Kidney (tissue), 13 donors: ENCODE measurements at regions not wholly inside any gene's neighbourhood (a gene's known extent, or its start where the extent isn't known, plus 50 kb on each side); places are given as distances from the start of the nearest gene placed in this dataset.

Source experiments
- DNase-seq, 5 donors: peaks; one replicate each; pipeline ENCODE4 v3.0.0-alpha.2; 2013 to 2020
- FAIRE-seq: peaks from 2 replicates; lab custom pipeline; 2012; peaks lifted over from hg19 to GRCh38; lab: Jason Lieb, UNC
- H3K27ac ChIP-seq, 2 donors: one replicate each; pipeline ENCODE4 v1.7.0; 2013; ENCODE audit warnings: low read depth in 2 of 2, low read length in 2 of 2, inconsistent platforms in 1 of 2
- H3K27me3 ChIP-seq: one replicate; pipeline ENCODE4 v1.7.1; 2013; ENCODE audit warnings: low read length, inconsistent platforms; ENCODE audit not compliant: control insufficient read depth, insufficient read depth
- H3K36me3 ChIP-seq, 3 donors: one replicate each; pipeline versions ENCODE4 v1.7.0 to v1.7.1; 2013; ENCODE audit warnings: low read length in 3 of 3, control low read depth in 1 of 3, inconsistent platforms in 1 of 3; ENCODE audit not compliant: insufficient read depth in 3 of 3, control insufficient read depth in 2 of 3
- H3K4me1 ChIP-seq, 3 donors: one replicate each; pipeline versions ENCODE4 v1.7.0 to v1.7.1; 2013; ENCODE audit warnings: low read length in 3 of 3, inconsistent platforms in 1 of 3, low read depth in 1 of 3; ENCODE audit not compliant: control insufficient read depth in 2 of 3, insufficient read depth in 2 of 3
- H3K4me3 ChIP-seq, 3 donors: one replicate each; pipeline versions ENCODE4 v1.7.0 to v1.8.1; 2013; ENCODE audit warnings: low read length in 3 of 3, control low read depth in 1 of 3, inconsistent platforms in 1 of 3
- H3K9ac ChIP-seq, 3 donors: one replicate each; pipeline versions ENCODE4 v1.7.0 to v1.7.1; 2013; ENCODE audit warnings: low read length in 3 of 3, control low read depth in 1 of 3, inconsistent platforms in 1 of 3
- H3K9me3 ChIP-seq, 3 donors: one replicate each; pipeline versions ENCODE4 v1.7.0 to v1.7.1; 2013; ENCODE audit warnings: low read length in 3 of 3, control low read depth in 1 of 3, inconsistent platforms in 1 of 3; ENCODE audit not compliant: control insufficient read depth in 2 of 3, insufficient read depth in 1 of 3
- CTCF ChIP-seq: IDR thresholded peaks from 3 replicates; pipeline ENCODE4 v1.5.1; 2012; ENCODE audit warnings: mild to moderate bottlenecking, moderate library complexity, borderline replicate concordance; ENCODE audit not compliant: insufficient read depth; ENCODE audit errors: extremely low read depth
- intact Hi-C: fragments of 100-400 bp; cut with DNase I; formaldehyde crosslinking; loops from one replicate; pipeline ENCODE4 v1.11.1; 2022
- donor health status: control.
- donor health status: control.
- donor health status: control.
- donor health status: control.
- donor health status: control.
- donor health status: DM: yes; HTN: yes; CAD: no.
- donor health status: Normal renal cell carcinoma (clear cell type).

GRCh38 chr11:8777907-8778767, 95.5 kb downstream of the RPL27A start:
- H3K4me3 ChIP-seq, result no peak overlapping the region
- H3K36me3 ChIP-seq, result no peaks in the 10 kb centered on the region
- no peak for TF ChIP-seq CTCF
- FAIRE-seq (no peak), DNase-seq (peak in 4 of 5 donors; percentile 13 to 75 (median 50))
- peak overlapping the region in 1 of 2 donors; percentile 38 for H3K27ac ChIP-seq
- peaks cover 0 to 28% (median 5%) of the 10 kb centered on the region in 3 donors for H3K4me1 ChIP-seq
- intact Hi-C loops, result no loop called here
- no peak overlapping the region for H3K9ac ChIP-seq
- H3K9me3 ChIP-seq, result no peaks in the 10 kb centered on the region
- H3K27me3 ChIP-seq, result no peaks in the 10 kb centered on the region

- no peak for TF ChIP-seq CTCF
- intact Hi-C loops, result no loop called here
These were observed 96.5 kb downstream of the RPL27A start for GRCh38 chr11:8779107-8779506.

GRCh38 chr11:8779732-8780131, 97.1 kb downstream of the RPL27A start:
- no peak for DNase-seq
- no peak for TF ChIP-seq CTCF
- no peak overlapping the region for H3K9ac ChIP-seq
- H3K27ac ChIP-seq, result no peak overlapping the region
- H3K4me3 ChIP-seq, result no peak overlapping the region
- H3K27me3 ChIP-seq, result no peaks in the 10 kb centered on the region
- H3K9me3 ChIP-seq, result no peaks in the 10 kb centered on the region
- FAIRE-seq, result no peak
- intact Hi-C loops, result no loop called here
- H3K36me3 ChIP-seq, result no peaks in the 10 kb centered on the region
- H3K4me1 ChIP-seq, result peaks cover 0 to 17% (median 5%) of the 10 kb centered on the region in 3 donors

More at GRCh38 chr11:8779107-8779506, 96.5 kb downstream of the RPL27A start:
- no peak for DNase-seq
- H3K9ac ChIP-seq, result no peak overlapping the region
- H3K4me3 ChIP-seq, result no peak overlapping the region
- no peak overlapping the region for H3K27ac ChIP-seq
- no peaks in the 10 kb centered on the region for H3K36me3 ChIP-seq
- no peaks in the 10 kb centered on the region for H3K27me3 ChIP-seq
- FAIRE-seq, result no peak
- peaks cover 0 to 21% (median 5%) of the 10 kb centered on the region in 3 donors for H3K4me1 ChIP-seq
- no peaks in the 10 kb centered on the region for H3K9me3 ChIP-seq
